PC-3 (cell line): ENCODE measurements at regions not wholly inside any gene's neighbourhood (a gene's known extent, or its start where the extent isn't known, plus 50 kb on each side); places are given as distances from the start of the nearest gene placed in this dataset.

Experiments
- ATAC-seq: fragments of 200-7000 bp; cut with Tn5 transposase; 2 replicates; pipeline ENCODE4 v1.9.1; 2020; ENCODE audit warnings: mild to moderate bottlenecking, moderate library complexity
- BruUV-seq: library from RNA; stranded (reverse); fragments of 400-500 nt; replicated peaks from 2 replicates; lab custom pipeline; 2021; lab: Mats Ljungman, UMichigan
- CTCF ChIA-PET: fragments of 300-600 bp; sonication (Branson Sonifier 250); formaldehyde crosslinking; loops from one replicate; lab custom pipeline; 2022; ENCODE audit warnings: antibody characterized with exemption; lab: Charles Lee
- POLR2A ChIA-PET: fragments of 300-600 bp; sonication (Branson Sonifier 250); formaldehyde crosslinking; loops from one replicate; lab custom pipeline; 2022; ENCODE audit warnings: antibody characterized with exemption; ENCODE audit not compliant: unreplicated experiment; lab: Charles Lee
- DNase-seq: peaks from one replicate; pipeline ENCODE4 v3.0.0-alpha.2; 2015
- H2AFZ ChIP-seq: fragments of 300-600 bp; sonication (generic); 2 replicates; pipeline ENCODE4 v1.6.0; 2016; ENCODE audit warnings: antibody characterized with exemption, low read length
- H3F3A ChIP-seq: fragments of 300-600 bp; sonication (generic); one replicate; pipeline ENCODE4 v1.6.0; 2017; ENCODE audit warnings: antibody characterized with exemption, low read length, control low read depth, mild to moderate bottlenecking; ENCODE audit not compliant: unreplicated experiment
- H3K27ac ChIP-seq: fragments of 300-600 bp; sonication (generic); 2 replicates; pipeline ENCODE4 v1.5.1; 2016; ENCODE audit warnings: mild to moderate bottlenecking, low read length
- H3K27me3 ChIP-seq: fragments of 300-600 bp; sonication (generic); 2 replicates; pipeline ENCODE4 v1.6.1; 2016; ENCODE audit warnings: low read length, mixed read lengths
- H3K36me3 ChIP-seq: fragments of 300-600 bp; sonication (generic); 2 replicates; pipeline ENCODE4 v1.6.1; 2016; ENCODE audit warnings: low read depth, mixed run types, low read length, mixed read lengths
- H3K4me1 ChIP-seq: fragments of 300-600 bp; sonication (generic); 2 replicates; pipeline ENCODE4 v1.5.1; 2016; ENCODE audit warnings: low read length; ENCODE audit not compliant: insufficient read depth
- H3K4me2 ChIP-seq: fragments of 300-600 bp; sonication (generic); 2 replicates; pipeline ENCODE4 v1.6.0; 2016; ENCODE audit warnings: low read length
- H3K4me3 ChIP-seq: fragments of 300-600 bp; sonication (generic); 2 replicates; pipeline ENCODE4 v1.5.1; 2016; ENCODE audit warnings: mild to moderate bottlenecking, low read length, mixed read lengths
- H3K79me2 ChIP-seq: fragments of 300-600 bp; sonication (generic); 2 replicates; pipeline ENCODE4 v1.6.1; 2017; ENCODE audit warnings: low read length, mixed read lengths
- H3K9ac ChIP-seq: fragments of 300-600 bp; sonication (generic); 2 replicates; pipeline ENCODE4 v1.6.0; 2016; ENCODE audit warnings: mild to moderate bottlenecking, low read length
- H3K9me2 ChIP-seq: fragments of 300-600 bp; sonication (generic); replicated peaks from 2 replicates; pipeline ENCODE4 v1.6.1; 2016; ENCODE audit warnings: mixed run types, low read length, mixed read lengths
- H3K9me3 ChIP-seq: fragments of 300-600 bp; sonication (generic); 2 replicates; pipeline ENCODE4 v1.6.1; 2016; ENCODE audit warnings: low read length, mixed read lengths
- H4K20me1 ChIP-seq: fragments of 300-600 bp; sonication (generic); 2 replicates; pipeline ENCODE4 v1.6.1; 2016; ENCODE audit warnings: low read length, mixed read lengths
- CTCF ChIP-seq: fragments of 300-600 bp; sonication (generic); conservative IDR thresholded peaks from 2 replicates; pipeline ENCODE4 v1.5.1; 2017; ENCODE audit warnings: antibody characterized with exemption, low read depth, mild to moderate bottlenecking, low read length
- EZH2 ChIP-seq: fragments of 300-600 bp; sonication (generic); IDR thresholded peaks from one replicate; pipeline ENCODE4 v1.6.1; 2017; ENCODE audit warnings: antibody characterized with exemption, mild to moderate bottlenecking, low read length; ENCODE audit not compliant: unreplicated experiment
- EZH2phosphoT487 ChIP-seq: fragments of 300-600 bp; sonication (generic); IDR thresholded peaks from 2 replicates; pipeline ENCODE4 v1.6.1; 2018; ENCODE audit warnings: mild to moderate bottlenecking, antibody characterized with exemption, low read length, borderline replicate concordance
- intact Hi-C: fragments of 100-400 bp; cut with micrococcal nuclease; formaldehyde crosslinking; loops from 2 replicates; pipeline ENCODE4 v1.9.0; 2023

- DNase-seq = no peak
- no peak overlapping the region for H3K4me2 ChIP-seq
- TF ChIP-seq EZH2phosphoT487 (no peak), EZH2 (no peak), CTCF (no peak)
- no peak overlapping the region for H2AFZ ChIP-seq
- intact Hi-C loops = no loop called here
- H3K79me2 ChIP-seq = no peaks in the 10 kb centered on the region
- H3K9ac ChIP-seq = no peak overlapping the region
- no peaks in the 10 kb centered on the region for H3K9me2 ChIP-seq
- CTCF ChIA-PET = no interaction called here
- H3K36me3 ChIP-seq = no peaks in the 10 kb centered on the region
- no TSS peak for BruUV-seq
- no peak overlapping the region for H3K4me3 ChIP-seq
- no peak overlapping the region for H3K27ac ChIP-seq
- no peak for ATAC-seq
- H3F3A ChIP-seq = no peaks in the 10 kb centered on the region
- no peaks in the 10 kb centered on the region for H4K20me1 ChIP-seq
- no peaks in the 10 kb centered on the region for H3K27me3 ChIP-seq
- no peaks in the 10 kb centered on the region for H3K4me1 ChIP-seq
- no peaks in the 10 kb centered on the region for H3K9me3 ChIP-seq
- POLR2A ChIA-PET = no interaction called here
Observed at GRCh38 chr9:7622481-7622880, 177.1 kb downstream of the DMAC1 start.

GRCh38 chr9:7615344-7615743, 184.2 kb downstream of the DMAC1 start:
- H3K79me2 ChIP-seq = no peaks in the 10 kb centered on the region
- H3K9me3 ChIP-seq = no peaks in the 10 kb centered on the region
- no peak overlapping the region for H3K9ac ChIP-seq
- H3K4me2 ChIP-seq = no peak overlapping the region
- no peaks in the 10 kb centered on the region for H3K27me3 ChIP-seq
- H3K4me1 ChIP-seq = no peaks in the 10 kb centered on the region
- ATAC-seq (no peak), DNase-seq (no peak)
- no TSS peak for BruUV-seq
- CTCF ChIA-PET = no interaction called here
- H3K4me3 ChIP-seq = no peak overlapping the region
- no peak overlapping the region for H2AFZ ChIP-seq
- no peak overlapping the region for H3K27ac ChIP-seq
- H3K36me3 ChIP-seq = no peaks in the 10 kb centered on the region
- no peaks in the 10 kb centered on the region for H4K20me1 ChIP-seq
- intact Hi-C loops = no loop called here
- H3K9me2 ChIP-seq = no peaks in the 10 kb centered on the region
- POLR2A ChIA-PET = no interaction called here
- H3F3A ChIP-seq = no peaks in the 10 kb centered on the region
- no peak for TF ChIP-seq CTCF
- no peak for TF ChIP-seq EZH2
- TF ChIP-seq EZH2phosphoT487 = no peak

GRCh38 chr9:7613931-7614330, 185.6 kb downstream of the DMAC1 start:
- Histone ChIP-seq H3K27ac (no peak overlapping the region), H3F3A (no peaks in the 10 kb centered on the region), H3K79me2 (no peaks in the 10 kb centered on the region), H4K20me1 (no peaks in the 10 kb centered on the region), H3K27me3 (no peaks in the 10 kb centered on the region), H3K4me3 (no peak overlapping the region), H3K9me3 (no peaks in the 10 kb centered on the region), H3K4me2 (no peak overlapping the region), H3K9me2 (no peaks in the 10 kb centered on the region), H3K4me1 (no peaks in the 10 kb centered on the region), H2AFZ (no peak overlapping the region), H3K36me3 (no peaks in the 10 kb centered on the region), H3K9ac (no peak overlapping the region)
- DNase-seq = no peak
- CTCF ChIA-PET = no interaction called here
- TF ChIP-seq EZH2phosphoT487 (no peak), EZH2 (no peak), CTCF (no peak)
- BruUV-seq = no TSS peak
- intact Hi-C loops = no loop called here
- POLR2A ChIA-PET = no interaction called here
- no peak for ATAC-seq
